D341Med (cell line): ENCODE measurements at regions not wholly inside any gene's neighbourhood (a gene's known extent, or its start where the extent isn't known, plus 50 kb on each side); places are given as distances from the start of the nearest gene placed in this dataset.
A peak's percentile ranks its signal among the peaks of the same experiment; 100 is the strongest.
"Not testable (repeated sequence)": the region's sequence is repeated elsewhere in the genome, so short reads cannot be mapped to it uniquely, and the experiment has no call there.

Source experiments
- DNase-seq: peaks from one replicate; pipeline ENCODE4 v3.0.0; 2012; ENCODE audit warnings: low spot score

DNA sequence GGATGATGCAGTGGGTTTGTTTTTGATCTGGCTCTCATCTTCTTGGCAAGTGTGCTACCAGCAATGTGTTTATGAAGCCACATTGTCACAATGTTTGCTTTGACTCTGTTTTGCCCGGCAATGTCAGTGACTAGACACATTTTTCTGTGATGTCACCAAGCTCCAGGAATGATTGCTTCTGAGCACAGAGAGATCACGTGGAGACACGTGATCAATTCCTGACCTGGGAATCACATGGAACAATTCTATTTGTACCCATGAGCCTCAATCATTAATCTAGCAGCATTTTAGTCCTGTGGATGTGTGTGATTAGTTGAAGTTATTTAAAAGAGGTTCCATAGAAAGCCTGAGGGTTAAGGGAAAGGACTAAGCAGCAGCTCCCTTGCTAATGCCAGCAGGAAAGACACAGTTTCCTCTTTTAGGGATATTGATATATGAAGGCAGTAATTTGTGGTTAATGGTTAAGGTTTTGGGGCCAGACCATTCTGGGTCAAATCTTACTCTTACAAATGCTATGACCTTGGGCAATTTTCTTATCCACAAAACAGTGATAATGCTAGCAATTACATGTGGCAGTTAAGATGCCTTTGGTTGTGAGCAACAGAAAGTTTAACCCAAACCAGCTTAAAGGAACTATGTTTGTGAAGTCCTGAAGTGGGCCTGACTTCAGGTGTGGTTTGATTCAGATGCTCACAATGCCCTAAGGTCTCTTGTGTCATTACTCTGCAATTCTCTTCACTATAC, 59.0 kb downstream of the FASLG start:
- no peak for DNase-seq

DNA sequence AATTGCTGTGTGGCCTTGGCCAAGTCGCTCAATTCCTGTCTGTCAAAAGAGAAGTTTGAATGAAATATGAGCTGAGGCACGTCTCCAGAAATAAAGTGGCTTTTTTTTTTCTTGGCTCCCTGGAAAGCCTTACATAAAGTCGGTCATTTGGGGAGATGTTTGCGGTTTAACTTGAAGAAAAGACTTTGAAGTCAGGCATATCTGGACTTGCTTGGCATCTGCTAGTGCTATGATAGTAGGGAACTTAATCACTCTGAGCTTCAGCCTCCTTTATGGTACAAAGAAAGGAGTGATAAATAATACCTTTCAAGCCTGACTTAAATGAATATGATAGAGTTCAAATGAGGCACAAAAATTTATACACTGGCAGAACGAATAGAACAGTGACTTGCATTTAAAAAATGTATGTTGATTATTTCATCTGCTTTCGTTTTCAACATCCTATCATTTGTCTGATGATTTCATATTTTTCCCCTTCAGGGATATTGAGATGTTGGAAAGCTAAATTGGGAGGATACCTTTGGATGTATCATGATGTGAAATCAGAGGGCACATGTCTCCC, 60.2 kb downstream of the FASLG start:
- no peak for DNase-seq

DNA sequence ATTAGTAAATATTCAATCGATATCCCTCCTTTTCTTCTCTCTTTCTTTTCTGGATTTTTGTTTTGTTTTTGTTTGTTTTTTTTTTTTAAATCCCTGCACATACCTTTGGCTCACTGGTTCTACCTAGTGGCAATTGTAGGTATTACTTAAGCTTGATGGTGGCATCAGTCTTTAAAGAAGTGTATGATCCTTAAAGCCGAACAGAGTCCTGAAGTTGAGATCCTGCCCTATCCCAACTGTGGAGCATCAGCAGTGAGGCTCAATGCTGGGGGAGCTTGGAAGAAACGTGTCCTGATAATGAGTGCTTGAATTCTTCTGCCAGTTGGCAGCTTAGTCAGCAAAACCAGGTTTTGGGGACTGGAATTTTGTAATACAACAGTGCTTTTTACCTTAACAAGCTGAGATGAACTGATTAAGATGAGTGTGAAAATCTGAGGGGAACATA, 60.8 kb downstream of the FASLG start:
- peak; percentile 63 for DNase-seq

DNA sequence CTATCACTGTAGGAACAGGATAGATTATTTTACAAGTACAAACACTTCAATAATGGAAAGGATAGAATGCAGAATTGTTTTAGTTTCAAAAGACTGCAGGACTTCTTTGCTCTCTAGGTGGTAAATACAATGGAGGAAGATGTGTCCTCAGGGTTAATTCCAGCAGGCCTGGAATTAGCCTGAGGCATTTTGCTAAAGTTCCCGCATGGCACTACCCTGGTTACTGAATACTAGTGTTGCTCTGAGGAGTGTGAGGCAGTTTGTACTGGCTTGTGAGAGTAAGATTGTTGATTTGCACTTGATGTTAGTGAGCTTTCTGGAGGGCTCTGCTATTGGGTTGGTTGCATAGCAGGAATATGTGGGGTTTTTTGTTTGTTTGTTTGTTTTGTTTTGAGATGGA, 61.4 kb downstream of the FASLG start:
- no peak for DNase-seq

DNA sequence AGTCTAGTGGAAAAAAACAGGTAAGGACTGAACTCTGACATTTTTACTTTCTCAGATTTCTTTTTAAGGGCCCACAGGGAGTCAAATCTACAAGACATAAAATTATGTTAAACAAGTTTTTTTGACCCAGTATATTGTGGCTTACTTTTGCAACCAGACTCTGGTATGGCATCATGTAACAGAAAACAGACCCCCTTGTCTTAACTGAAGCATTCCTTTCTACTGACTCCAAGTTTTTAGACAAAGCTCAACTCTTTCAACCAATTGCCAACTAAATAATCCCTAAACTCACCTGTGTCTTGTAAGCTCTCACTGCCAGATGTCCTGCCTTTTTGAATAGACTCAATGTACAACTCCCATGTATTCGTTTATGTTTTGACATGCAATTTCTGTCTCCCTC, 64.3 kb downstream of the FASLG start:
- no peak for DNase-seq

DNA sequence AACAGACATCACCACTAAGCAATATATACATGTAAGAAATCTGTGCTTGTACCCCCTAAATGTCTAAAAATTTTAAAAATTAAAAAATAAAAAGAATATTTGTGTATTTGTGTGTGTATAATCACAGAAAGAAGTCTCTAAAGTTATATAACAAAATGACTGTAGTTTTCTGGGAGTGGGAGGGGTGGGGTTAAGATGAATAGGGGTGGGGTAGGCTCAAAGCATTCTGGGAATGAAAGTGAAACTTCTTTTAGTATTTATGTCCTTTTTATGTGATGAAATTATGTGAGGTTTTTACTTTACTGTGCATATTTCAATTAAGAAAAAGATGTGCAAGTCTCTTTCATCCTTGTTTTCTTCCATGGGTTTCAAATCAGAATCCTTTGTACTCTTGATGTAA, 65.3 kb downstream of the FASLG start:
- no peak for DNase-seq

DNA sequence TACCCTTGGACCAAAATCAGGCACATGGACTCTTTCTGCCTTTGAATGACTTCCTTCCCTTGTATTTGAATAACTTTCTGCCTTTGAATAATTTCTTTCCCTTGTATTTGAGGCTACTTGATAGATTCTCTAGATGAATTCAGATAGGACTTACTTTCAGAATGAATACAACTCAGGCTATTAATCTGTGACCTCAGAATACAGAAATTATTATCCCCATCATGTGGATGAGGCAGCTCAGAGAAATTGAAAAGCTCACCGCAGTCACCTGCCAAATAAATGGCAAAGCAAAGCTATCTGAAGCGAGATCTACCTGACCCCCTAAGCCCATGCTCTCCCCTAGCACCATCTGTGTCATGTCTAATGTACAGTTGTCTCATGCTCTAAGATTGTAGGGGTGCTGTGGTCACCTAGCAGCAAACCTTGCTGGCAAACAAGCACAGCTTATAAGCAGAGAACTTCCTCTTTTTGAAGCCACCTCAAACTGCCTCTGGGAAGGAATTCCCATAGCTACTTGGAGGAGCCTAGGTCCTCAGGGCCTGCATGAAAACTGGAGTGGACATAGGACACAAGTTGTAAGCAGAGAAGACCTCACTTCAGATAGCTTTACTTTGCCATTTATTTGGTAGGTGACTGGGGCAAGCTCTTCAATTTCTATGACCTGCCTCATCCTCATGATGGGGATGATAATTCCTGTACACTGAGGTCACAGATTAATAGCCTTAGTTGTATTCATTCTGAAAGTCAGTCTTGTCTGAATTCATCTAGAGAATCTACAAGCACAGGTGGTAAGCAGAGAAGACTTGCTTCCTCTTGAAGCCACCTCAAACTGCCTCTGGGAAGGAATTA, 66.1 kb downstream of the FASLG start:
- DNase-seq: no peak

DNA sequence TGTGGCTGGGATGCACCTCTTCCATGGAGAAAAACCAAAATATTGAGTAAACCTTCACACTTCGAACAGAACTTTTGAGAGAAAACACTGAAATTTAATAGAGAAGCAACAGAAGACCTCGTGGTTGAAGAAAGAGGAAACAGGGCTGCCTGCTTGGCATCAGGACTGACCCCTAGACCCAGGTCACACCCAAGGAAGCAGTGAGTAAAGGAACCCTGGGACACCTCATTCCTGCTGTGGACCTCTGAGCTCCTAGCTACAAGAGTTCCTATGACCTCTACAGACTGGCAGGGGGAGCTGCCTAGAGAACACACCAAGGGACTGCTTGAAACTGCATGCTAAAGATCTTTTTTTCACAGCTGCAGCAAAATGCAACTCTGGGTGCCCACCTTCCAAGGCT, 67.8 kb downstream of the FASLG start:
- no peak for DNase-seq

DNA sequence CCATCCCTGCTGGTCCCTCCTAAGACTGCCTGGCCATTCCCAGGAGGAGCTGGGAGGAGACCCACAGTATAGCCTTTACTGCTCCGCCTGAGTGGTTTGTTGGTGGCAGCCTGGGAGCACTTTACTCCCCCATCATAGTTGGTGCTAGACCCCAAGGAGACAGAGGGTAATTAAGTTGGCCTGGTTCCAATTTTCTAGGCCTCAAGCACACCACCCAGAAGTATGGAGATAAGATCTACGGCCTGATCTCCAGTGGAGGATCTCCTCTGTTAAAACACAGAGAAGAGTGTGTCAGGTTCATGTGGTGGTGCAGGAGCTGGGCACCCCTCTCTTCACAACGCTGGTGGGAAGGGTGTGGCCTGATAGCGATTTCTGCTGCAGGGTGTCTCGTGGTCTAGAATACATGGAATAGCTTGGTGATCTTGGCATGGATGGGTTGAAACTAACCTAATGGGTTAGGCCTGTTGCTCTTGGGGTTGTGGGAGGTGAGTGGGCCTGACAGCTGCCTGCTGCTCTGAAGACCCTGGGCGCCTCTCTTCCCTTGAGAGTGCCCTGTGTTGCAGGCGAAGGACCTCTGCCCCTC, 68.5 kb downstream of the FASLG start:
- no peak for DNase-seq

DNA sequence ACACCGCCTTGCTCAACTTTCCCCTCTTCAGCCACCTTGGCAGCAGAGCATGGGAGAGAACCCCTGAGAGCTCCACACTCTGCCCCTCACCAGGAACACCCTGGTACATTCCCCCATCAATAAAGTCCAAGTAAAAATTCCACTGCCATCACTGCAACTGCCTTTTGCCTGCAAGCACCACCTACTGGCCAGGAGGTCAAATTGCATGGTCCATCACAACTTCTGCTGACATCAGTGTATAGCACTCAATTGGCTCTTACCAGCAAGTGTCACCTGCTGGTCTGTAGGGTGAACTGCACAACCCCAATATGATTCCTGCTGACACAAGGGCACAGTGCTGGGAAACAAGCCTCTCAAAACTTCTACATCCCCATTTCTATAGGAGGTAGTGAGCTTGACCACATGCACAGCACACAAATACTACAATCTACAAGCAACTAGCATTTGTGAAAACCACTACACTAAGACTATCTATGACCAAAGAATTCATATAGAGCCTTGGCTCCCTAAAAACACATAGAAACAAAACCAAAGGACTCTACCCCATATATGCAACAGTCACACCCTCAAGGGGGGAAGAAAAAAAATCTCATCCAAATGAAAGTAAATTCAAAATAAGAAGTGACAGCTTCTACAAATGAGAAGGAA, 69.2 kb downstream of the FASLG start:
- DNase-seq: peak; percentile 50

DNA sequence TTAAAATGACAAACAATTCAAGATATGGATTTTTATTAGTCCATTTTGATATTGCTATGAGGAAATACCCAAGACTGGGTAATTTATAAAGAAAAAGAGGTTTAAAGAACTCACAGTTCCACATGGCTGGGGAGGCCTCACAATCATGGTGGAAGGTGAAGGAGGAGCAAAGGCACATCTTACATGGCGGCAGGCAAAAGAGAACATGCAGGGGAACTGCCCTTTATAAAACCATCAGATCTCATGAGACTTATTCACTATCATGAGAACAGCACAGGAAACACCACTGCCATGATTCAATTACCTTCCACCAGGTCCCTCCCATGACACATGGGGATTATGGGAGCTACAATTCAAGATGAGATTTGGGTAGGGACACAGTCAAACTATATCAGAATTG, 69.8 kb downstream of the FASLG start:
- DNase-seq: not testable (repeated sequence)

DNA sequence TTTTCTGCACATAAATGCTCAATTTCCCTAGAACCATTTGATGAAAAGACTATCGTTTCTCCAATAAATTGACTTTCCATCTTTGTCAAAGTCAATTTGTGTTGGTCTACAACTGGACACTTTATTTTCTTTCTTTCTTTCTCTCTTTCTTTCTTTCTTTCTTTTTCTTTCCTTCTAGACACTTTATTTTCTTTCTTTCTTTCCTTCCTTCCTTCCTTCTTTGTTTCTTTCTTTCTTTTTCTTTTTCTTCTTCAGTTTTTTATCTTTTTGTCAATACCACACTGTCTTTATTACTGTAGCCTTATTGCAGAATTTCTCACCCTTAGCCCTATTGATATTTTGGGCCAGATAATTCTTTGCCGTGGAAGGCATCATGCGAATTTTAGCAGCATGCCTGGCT, 73.5 kb downstream of the FASLG start:
- DNase-seq: no peak

DNA sequence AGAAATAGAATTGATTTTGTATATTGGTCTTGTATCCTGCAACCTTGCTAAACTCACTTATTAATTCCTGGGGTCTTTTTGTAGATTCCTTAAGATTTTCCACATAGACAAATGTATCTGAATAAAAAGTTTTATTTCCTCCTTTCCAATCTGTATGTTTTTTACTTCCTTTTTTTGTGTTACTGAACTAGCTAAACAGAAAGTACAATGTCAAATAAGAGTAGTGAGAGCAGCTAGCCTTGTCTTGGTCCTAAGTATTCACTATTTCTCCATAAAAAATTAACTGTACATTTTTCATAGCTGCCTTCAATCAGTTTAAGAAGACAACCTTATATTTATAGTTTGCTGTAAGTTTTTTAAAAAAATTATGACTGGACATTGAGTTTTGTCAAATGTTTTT, 74.9 kb downstream of the FASLG start:
- no peak for DNase-seq

DNA sequence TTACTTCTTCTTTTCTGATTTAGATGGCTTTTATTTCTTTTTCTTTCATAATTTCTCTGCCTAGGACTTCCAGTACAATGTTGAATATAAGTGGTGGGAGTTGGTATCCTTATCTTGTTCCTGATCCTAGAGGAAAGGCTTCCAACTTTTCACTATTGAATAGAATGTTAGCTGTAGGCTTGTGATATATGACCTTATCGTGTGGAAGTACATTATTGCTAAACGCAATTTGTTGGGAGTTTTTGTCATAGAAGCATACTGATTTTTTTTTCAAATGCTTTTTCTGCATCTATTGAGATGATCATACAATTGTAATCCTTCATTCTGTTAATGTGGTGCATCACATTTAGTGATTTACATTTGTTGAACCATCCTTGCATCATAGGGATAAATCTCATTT, 79.5 kb downstream of the FASLG start:
- DNase-seq: no peak

DNA sequence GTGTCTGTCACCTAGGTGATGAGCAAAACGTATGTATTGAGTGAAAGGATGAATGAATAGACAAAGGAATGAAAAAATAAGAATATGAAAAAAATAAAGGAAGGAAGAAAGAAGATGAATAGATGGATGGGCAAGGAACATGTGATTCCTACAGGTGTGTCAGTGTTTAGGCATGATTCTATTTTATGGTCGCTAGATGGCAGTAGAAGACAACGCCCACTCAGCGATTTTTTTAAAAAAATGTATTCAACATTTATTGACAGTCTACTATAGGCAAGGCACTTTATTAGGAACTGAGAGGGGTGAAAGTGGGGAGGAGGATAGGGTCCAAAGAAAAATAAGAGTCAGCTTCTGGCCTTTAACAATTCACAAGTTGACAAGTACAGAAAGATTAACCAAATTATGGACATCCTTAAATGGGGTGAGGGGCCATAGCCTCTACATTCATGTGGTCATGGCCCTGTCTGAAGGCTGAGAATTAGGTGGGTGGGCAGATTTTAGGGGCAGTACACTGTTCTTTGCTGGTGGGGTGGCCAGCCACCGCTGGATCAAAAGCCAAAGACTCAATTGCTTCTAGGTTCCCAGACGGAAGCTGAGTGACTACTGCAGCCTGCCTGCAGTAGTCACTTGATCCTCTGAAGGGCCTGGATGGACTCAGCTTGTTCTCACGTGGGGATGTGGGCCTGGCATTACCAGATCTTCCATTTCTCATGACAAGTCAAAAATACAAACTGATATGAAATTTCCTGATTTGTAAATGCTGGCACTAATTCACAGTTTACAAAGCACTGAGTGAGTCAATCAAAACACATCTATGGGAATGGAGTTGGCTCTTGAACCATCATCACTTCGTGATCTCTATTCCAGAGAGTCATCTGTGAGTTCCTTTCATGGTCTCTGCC, 83.9 kb downstream of the FASLG start:
- DNase-seq: peak; percentile 57

DNA sequence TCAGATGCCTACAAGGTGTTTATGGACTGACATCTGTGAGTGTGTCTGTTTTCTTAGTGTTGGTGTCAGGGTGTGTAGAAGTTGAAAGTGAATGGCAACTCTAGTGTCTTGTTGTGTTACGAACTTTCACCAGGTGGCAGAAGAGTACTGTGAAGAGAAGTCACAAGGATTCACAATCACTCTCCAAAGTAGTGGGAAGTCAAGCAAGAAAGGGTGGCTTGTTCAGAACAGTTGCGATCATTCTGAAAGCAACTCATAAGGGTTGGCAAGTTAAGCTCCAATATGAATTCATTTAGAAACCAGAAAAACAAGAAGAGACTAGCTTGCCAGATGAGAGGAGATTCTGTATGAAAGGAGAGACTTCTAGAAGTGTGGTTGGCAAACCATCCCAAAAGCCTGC, 86.1 kb downstream of the FASLG start:
- DNase-seq: peak; percentile 47

DNA sequence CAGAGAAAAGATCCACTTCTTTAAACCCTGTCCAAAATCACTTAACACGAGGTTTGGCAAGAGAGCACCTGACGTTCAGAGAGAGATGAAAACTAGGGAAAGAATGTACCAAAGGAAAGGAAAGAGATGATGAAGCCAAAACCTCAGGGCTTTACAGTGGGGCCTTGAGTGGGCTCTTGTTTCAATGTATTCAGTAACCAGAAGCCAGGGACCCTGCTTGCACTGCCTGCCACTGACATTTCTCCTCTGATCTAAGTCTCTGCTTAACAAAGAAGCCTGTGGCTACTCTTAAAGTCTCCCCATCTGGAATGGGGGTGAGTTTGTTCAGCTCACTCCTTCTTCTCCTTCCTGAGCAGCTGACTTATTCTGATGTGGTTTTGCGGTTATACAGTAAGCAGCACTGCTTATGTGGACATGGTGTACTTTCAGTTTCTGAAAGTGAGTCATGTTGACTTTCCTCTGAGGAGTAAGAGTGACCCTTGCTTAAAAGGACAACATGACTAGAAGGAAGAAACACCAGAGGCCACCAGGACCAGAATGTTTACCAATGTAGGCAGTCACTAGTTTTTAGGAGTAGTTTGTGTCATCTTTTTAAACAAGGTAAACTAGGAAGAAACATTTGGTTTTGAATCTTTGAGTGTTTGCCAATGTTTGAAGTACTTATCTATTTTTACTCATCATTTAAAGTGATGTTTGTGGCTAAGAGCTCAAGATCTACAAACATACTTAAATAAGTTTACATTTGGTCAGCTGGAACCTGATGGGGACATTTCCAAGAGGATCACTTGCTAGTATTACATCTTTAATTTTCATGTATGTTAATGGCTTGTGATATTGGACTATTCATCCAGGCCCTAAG, 87.4 kb downstream of the FASLG start:
- no peak for DNase-seq

DNA sequence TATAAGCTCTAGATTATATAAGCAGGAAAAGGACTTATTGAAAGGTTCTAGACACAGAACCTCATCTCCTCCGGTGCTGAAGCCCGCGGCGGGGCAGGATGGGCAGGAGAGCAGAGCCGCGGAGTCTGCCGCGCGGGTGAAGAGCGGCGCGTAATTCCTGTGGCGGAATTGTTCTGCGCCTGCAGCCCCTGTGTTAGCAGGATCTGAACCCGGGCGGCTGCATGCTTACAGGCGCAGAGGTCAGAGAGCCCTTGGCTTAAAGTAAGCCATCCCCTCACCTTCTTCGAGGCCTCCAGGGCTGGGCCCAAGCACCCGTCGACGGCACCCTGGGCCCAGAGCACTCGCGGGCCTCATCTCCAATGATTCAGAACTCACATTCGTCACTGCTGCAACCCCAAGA, 89.3 kb downstream of the FASLG start:
- no peak for DNase-seq

DNA sequence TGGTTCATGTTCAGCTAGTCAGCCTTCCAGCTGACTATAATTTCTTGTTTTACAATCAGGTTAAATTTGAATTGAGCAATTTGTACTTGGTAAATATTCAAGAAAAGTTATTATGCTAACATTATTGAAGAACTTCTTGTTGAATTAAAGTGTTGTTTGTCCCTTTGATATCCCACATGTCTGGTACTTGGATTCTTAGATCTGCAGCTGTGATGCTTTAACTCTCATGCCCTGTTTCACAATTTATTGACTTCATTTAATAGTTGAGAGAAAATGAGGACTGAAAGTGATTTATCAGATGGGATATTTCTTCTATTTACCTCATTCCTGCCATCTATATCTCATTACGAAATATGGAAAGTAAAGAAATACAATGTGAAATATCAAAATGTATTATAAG, 92.8 kb downstream of the FASLG start:
- no peak for DNase-seq

DNA sequence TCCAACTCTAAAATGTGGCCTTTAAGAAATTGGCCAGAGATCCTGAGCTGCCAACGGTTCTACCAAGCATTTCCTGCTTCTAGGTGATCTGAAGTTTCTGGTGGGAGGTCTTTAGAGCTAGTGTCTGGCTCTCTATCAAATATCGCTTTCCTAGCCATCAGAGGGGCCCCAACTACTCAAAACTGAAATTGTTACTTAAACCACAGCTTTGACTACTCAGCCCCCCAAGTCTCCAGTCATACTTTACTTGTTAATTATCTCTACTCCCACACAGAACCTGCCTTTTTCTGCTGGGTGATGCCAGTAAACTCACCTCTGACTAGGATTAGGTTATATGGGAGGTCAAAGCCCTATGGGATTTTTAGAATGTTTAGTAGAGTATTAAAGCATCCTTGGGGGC, 95.1 kb downstream of the FASLG start:
- no peak for DNase-seq
